ENCODE measurements at regions not wholly inside any gene's neighbourhood (a gene's known extent, or its start where the extent isn't known, plus 50 kb on each side); places are given as distances from the start of the nearest gene placed in this dataset.
A peak's percentile ranks its signal among the peaks of the same experiment; 100 is the strongest.

- DNase-seq, result no peak
Measured at GRCh38 chr10:89829262-89829886, 128.0 kb downstream of the KIF20B start.

- no peak for DNase-seq
Measured at GRCh38 chr10:89829887-89830269, 128.5 kb downstream of the KIF20B start.

- DNase-seq, result no peak
Measured at GRCh38 chr10:89830624-89831023, 129.2 kb downstream of the KIF20B start.

- DNase-seq, result no peak
Measured at GRCh38 chr10:89836840-89837164, 135.4 kb downstream of the KIF20B start.

GRCh38 chr10:89837165-89838043, 136.0 kb downstream of the KIF20B start:
- DNase-seq, result peak; percentile 25

- DNase-seq, result no peak
Measured at GRCh38 chr10:89838044-89838615, 136.7 kb downstream of the KIF20B start.

- DNase-seq, result no peak
Measured at GRCh38 chr10:89845541-89846280, 144.3 kb downstream of the KIF20B start.

GRCh38 chr10:89846281-89846630, 144.9 kb downstream of the KIF20B start:
- no peak for DNase-seq

GRCh38 chr10:89846786-89847185, 145.4 kb downstream of the KIF20B start:
- DNase-seq, result no peak

- no peak for DNase-seq
Measured at GRCh38 chr10:89852872-89853271, 151.5 kb downstream of the KIF20B start.

- no peak for DNase-seq
Measured at GRCh38 chr10:89853781-89854191, 152.4 kb downstream of the KIF20B start.

GRCh38 chr10:89857431-89858042, 156.1 kb downstream of the KIF20B start:
- DNase-seq, result no peak

GRCh38 chr10:89861199-89861573, 159.8 kb downstream of the KIF20B start:
- no peak for DNase-seq

- no peak for DNase-seq
Measured at GRCh38 chr10:89861584-89862301, 160.4 kb downstream of the KIF20B start.

GRCh38 chr10:89867964-89868363, 166.6 kb downstream of the KIF20B start:
- DNase-seq, result no peak

- no peak for DNase-seq
Measured at GRCh38 chr10:89869180-89869579, 167.8 kb downstream of the KIF20B start.

GRCh38 chr10:89869592-89870156, 168.3 kb downstream of the KIF20B start:
- no peak for DNase-seq

GRCh38 chr10:89870936-89871335, 169.5 kb downstream of the KIF20B start:
- no peak for DNase-seq

- DNase-seq, result no peak
Measured at GRCh38 chr10:89873055-89873454, 171.7 kb downstream of the KIF20B start.

GRCh38 chr10:89875557-89875956, 174.2 kb downstream of the KIF20B start:
- DNase-seq, result no peak

- no peak for DNase-seq
Measured at GRCh38 chr10:89879121-89879520, 177.7 kb downstream of the KIF20B start.

- no peak for DNase-seq
Measured at GRCh38 chr10:89887406-89887805, 186.0 kb downstream of the KIF20B start.

All from CD4-positive, alpha-beta T cell treated with Interleukin-10 for 1 hour (primary cell).